ENCODE measurements at regions not wholly inside any gene's neighbourhood (a gene's known extent, or its start where the extent isn't known, plus 50 kb on each side); places are given as distances from the start of the nearest gene placed in this dataset.

DNA sequence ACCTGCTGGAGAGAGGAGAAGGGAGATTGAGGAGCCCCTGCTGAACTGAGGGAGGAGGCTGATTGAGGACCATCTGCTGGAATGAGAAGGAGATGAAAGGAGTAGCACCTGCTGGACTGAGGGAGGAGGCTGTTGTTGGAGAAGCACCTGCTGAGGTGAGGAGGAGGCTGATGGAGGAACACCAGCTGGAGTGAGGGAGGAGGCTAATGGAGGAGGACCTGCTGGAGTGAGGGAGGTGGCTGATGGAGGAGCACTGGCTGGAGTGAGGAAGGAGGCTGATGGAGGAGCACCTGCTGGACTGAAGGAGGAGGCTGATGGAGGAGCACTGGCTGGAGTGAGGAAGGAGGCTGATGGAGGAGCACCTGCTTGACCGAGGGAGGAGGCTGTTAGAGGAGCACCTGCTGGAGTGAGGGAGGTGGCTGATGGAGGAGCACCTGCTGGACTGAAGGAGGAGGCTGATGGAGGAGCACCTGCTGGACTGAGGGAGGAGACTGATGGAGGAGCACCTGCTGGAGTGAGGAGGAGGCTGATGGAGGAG, 409.2 kb upstream of the MYT1L start:
- no peaks in the 10 kb centered on the region for H3K4me1 Mint-ChIP-seq
- DNase-seq = no peak
- peaks cover under 1% of the 10 kb centered on the region for H3K27me3 Mint-ChIP-seq
- no peaks in the 10 kb centered on the region for H3K36me3 Mint-ChIP-seq (ENCODE audit: low read depth)
- H3K27ac Mint-ChIP-seq = no peak overlapping the region
- H3K4me3 Mint-ChIP-seq = no peak overlapping the region
- H3K9me3 ChIP-seq (ENCODE audit: control insufficient read depth, low read length, poor library complexity, severe bottlenecking) = no peaks in the 10 kb centered on the region
- no peak for ATAC-seq

- Mint-ChIP-seq H3K27ac (no peak overlapping the region), H3K4me1 (no peaks in the 10 kb centered on the region), H3K4me3 (no peak overlapping the region), H3K36me3 (ENCODE audit: low read depth) (no peaks in the 10 kb centered on the region), H3K27me3 (peaks cover 10% of the 10 kb centered on the region)
- no peaks in the 10 kb centered on the region for H3K9me3 ChIP-seq (ENCODE audit: control insufficient read depth, low read length, poor library complexity, severe bottlenecking)
- no peak for ATAC-seq
- DNase-seq = no peak
Observed at GRCh38 chr2:2739231-2739795, 408.2 kb upstream of the MYT1L start.

GRCh38 chr2:2738684-2739083, 407.6 kb upstream of the MYT1L start:
- H3K36me3 Mint-ChIP-seq (ENCODE audit: low read depth) = no peaks in the 10 kb centered on the region
- DNase-seq (no peak), ATAC-seq (no peak)
- H3K27ac Mint-ChIP-seq = no peak overlapping the region
- peaks cover 12% of the 10 kb centered on the region for H3K27me3 Mint-ChIP-seq
- no peak overlapping the region for H3K4me3 Mint-ChIP-seq
- no peaks in the 10 kb centered on the region for H3K9me3 ChIP-seq (ENCODE audit: control insufficient read depth, low read length, poor library complexity, severe bottlenecking)
- H3K4me1 Mint-ChIP-seq = no peaks in the 10 kb centered on the region

- no peak for DNase-seq
- H3K36me3 Mint-ChIP-seq (ENCODE audit: low read depth) = no peaks in the 10 kb centered on the region
Observed at GRCh38 chr2:2738276-2738675, 407.2 kb upstream of the MYT1L start.

GRCh38 chr2:2735041-2735440, 404.0 kb upstream of the MYT1L start:
- H3K4me1 Mint-ChIP-seq = no peaks in the 10 kb centered on the region
- peaks cover 12% of the 10 kb centered on the region for H3K27me3 Mint-ChIP-seq
- ATAC-seq (no peak), DNase-seq (no peak)
- H3K27ac Mint-ChIP-seq = no peak overlapping the region
- H3K36me3 Mint-ChIP-seq (ENCODE audit: low read depth) = no peaks in the 10 kb centered on the region
- H3K4me3 Mint-ChIP-seq = no peak overlapping the region
- H3K9me3 ChIP-seq (ENCODE audit: control insufficient read depth, low read length, poor library complexity, severe bottlenecking) = no peaks in the 10 kb centered on the region

More at GRCh38 chr2:2738276-2738675, 407.2 kb upstream of the MYT1L start:
- Mint-ChIP-seq H3K4me1 (no peaks in the 10 kb centered on the region), H3K27ac (no peak overlapping the region), H3K4me3 (no peak overlapping the region), H3K27me3 (peaks cover 12% of the 10 kb centered on the region)
- H3K9me3 ChIP-seq (ENCODE audit: control insufficient read depth, low read length, poor library complexity, severe bottlenecking) = no peaks in the 10 kb centered on the region
- ATAC-seq = no peak

- Mint-ChIP-seq H3K4me3 (no peak overlapping the region), H3K4me1 (peaks cover 2% of the 10 kb centered on the region), H3K27ac (no peak overlapping the region), H3K27me3 (peaks cover 12% of the 10 kb centered on the region), H3K36me3 (ENCODE audit: low read depth) (no peaks in the 10 kb centered on the region)
- ATAC-seq (no peak), DNase-seq (no peak)
- H3K9me3 ChIP-seq (ENCODE audit: control insufficient read depth, low read length, poor library complexity, severe bottlenecking) = no peaks in the 10 kb centered on the region
Observed at GRCh38 chr2:2734308-2734707, 403.2 kb upstream of the MYT1L start.

GRCh38 chr2:2733818-2734217, 402.7 kb upstream of the MYT1L start:
- Mint-ChIP-seq H3K27me3 (peaks cover 12% of the 10 kb centered on the region), H3K36me3 (ENCODE audit: low read depth) (no peaks in the 10 kb centered on the region), H3K4me1 (peaks cover 2% of the 10 kb centered on the region), H3K4me3 (no peak overlapping the region), H3K27ac (no peak overlapping the region)
- ATAC-seq (no peak), DNase-seq (no peak)
- H3K9me3 ChIP-seq (ENCODE audit: control insufficient read depth, low read length, poor library complexity, severe bottlenecking) = no peaks in the 10 kb centered on the region

DNA sequence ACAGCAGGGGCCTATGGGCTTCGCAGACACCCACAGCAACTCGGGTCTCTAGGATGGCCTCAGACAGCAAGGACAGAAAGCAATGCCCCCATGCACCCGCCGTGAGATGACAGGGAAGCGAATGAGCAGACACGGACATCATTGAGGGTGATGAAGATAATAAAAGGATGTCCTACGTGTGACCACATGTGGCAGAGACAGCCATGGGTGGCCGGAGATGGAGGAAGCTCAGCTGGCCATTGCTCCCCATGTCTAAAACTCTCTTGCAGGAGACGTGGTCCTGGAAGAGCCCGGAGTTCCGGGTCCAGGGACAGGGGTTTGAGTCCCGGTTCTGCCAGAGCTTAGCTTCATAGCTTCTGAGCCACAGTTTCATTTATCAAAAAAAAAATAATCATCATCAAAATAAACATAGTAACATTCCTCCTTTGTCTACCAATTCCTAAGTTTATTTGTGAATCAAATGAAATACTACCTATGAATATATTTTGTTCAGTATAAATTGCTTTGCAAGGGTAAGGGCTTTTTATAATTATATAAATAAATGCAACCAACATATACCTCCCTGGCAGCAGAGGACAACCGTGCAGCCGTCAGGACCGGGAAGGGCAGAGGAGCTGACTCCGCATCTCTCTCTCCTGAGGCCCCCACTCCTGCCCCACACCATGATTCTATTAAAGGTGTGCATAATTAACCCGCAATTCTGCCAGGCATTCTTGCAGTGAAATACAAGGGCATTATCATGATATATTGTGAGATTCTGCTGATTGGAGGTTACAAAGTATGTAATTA, 401.4 kb upstream of the MYT1L start:
- Mint-ChIP-seq H3K4me3 (no peak overlapping the region), H3K27ac (no peak overlapping the region), H3K4me1 (peaks cover 2% of the 10 kb centered on the region), H3K27me3 (peaks cover 15% of the 10 kb centered on the region), H3K36me3 (ENCODE audit: low read depth) (peaks cover 3% of the 10 kb centered on the region)
- DNase-seq = no peak
- no peaks in the 10 kb centered on the region for H3K9me3 ChIP-seq (ENCODE audit: control insufficient read depth, low read length, poor library complexity, severe bottlenecking)
- ATAC-seq = no peak

- no peaks in the 10 kb centered on the region for H3K9me3 ChIP-seq (ENCODE audit: control insufficient read depth, low read length, poor library complexity, severe bottlenecking)
Observed at GRCh38 chr2:2731816-2732284, 400.8 kb upstream of the MYT1L start.

DNA sequence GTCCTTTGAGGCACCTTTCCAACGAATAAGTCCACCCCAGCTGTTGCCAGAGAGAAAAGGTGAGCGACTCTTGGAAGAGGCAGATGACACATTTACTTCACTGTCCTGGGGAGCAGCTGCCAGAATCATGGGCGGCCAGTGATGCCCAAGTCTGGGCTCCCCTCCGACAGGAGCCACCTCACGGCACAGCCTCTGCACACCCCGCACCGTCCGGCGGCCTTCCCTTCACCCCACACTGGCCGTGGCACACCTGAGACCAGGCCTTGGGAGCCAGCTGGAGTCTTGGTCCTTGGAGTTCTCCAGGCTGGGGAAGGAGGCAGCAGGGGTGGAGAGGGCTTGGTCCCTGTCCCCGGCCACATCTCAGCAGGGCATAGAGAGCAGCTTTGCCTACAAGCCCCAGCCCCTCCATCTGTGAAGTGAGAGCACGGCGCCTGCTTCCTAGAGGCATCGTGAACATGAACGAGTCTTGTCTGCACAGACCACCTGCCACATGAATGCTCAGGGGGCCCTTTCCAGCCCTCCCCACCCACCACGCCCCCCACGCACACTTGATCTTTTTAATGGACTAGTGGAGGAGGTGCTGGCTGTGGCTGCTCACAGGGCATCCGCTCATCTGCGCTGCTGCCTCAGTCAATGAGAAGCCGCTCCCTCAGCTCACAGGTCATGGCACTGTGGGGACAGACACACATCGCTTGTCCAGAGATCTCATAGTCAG, 400.2 kb upstream of the MYT1L start:
- Mint-ChIP-seq H3K4me1 (peaks cover 2% of the 10 kb centered on the region), H3K36me3 (ENCODE audit: low read depth) (peaks cover 3% of the 10 kb centered on the region), H3K27ac (no peak overlapping the region), H3K4me3 (no peak overlapping the region), H3K27me3 (peaks cover 18% of the 10 kb centered on the region)
- no peaks in the 10 kb centered on the region for H3K9me3 ChIP-seq (ENCODE audit: control insufficient read depth, low read length, poor library complexity, severe bottlenecking)
- ATAC-seq = no peak
- no peak for DNase-seq

More at GRCh38 chr2:2731816-2732284, 400.8 kb upstream of the MYT1L start:
- no peak for DNase-seq
- Mint-ChIP-seq H3K4me3 (no peak overlapping the region), H3K36me3 (ENCODE audit: low read depth) (peaks cover 3% of the 10 kb centered on the region), H3K27ac (no peak overlapping the region), H3K27me3 (peaks cover 18% of the 10 kb centered on the region), H3K4me1 (peaks cover 2% of the 10 kb centered on the region)
- ATAC-seq = no peak

DNA sequence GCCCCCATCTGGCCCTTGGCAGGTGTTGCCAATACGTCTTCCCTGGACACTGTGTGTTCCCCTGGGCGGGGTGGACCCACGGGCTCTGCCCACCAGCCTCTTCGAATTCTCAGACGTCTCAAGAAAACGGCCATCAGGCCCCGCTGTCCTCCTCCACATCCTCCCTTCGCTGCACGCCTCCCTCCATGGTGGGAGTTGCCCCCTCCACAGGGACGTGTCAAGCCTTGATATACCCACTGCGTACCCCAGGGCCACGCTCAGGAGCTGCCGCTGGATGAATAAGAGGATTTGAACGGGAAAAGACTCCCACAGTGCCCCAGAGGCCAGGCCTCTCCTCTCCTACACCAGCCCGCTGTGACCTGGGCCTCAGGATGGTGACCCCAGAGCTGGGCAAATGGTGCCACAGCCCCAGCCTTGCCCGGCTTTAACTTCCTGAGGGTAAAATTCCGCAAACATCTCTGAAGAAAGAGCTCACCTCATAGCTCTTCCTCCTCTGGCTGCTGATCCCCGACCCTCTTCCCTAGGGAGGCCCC, 399.3 kb upstream of the MYT1L start:
- H3K27ac Mint-ChIP-seq = no peak overlapping the region
- H3K4me3 Mint-ChIP-seq = no peak overlapping the region
- no peaks in the 10 kb centered on the region for H3K9me3 ChIP-seq (ENCODE audit: control insufficient read depth, low read length, poor library complexity, severe bottlenecking)
- H3K27me3 Mint-ChIP-seq = peaks cover 18% of the 10 kb centered on the region
- no peak for DNase-seq
- peaks cover 2% of the 10 kb centered on the region for H3K4me1 Mint-ChIP-seq
- H3K36me3 Mint-ChIP-seq (ENCODE audit: low read depth) = peaks cover 3% of the 10 kb centered on the region
- ATAC-seq = no peak

GRCh38 chr2:2729246-2729645, 398.2 kb upstream of the MYT1L start:
- ATAC-seq (no peak), DNase-seq (no peak)
- no peak overlapping the region for H3K27ac Mint-ChIP-seq
- no peaks in the 10 kb centered on the region for H3K9me3 ChIP-seq (ENCODE audit: control insufficient read depth, low read length, poor library complexity, severe bottlenecking)
- peaks cover 3% of the 10 kb centered on the region for H3K36me3 Mint-ChIP-seq (ENCODE audit: low read depth)
- peaks cover 7% of the 10 kb centered on the region for H3K27me3 Mint-ChIP-seq
- peaks cover 2% of the 10 kb centered on the region for H3K4me1 Mint-ChIP-seq
- no peak overlapping the region for H3K4me3 Mint-ChIP-seq

- H3K4me3 Mint-ChIP-seq = no peak overlapping the region
- no peaks in the 10 kb centered on the region for H3K9me3 ChIP-seq (ENCODE audit: control insufficient read depth, low read length, poor library complexity, severe bottlenecking)
- DNase-seq = no peak
- H3K4me1 Mint-ChIP-seq = peaks cover 2% of the 10 kb centered on the region
- peaks cover 5% of the 10 kb centered on the region for H3K27me3 Mint-ChIP-seq
- H3K36me3 Mint-ChIP-seq (ENCODE audit: low read depth) = peaks cover 3% of the 10 kb centered on the region
- no peak overlapping the region for H3K27ac Mint-ChIP-seq
- no peak for ATAC-seq
Observed at GRCh38 chr2:2728635-2729034, 397.6 kb upstream of the MYT1L start.

All from T-helper 17 cell (primary cell).